Stimulated activated CD4-positive, alpha-beta T cell treated with anti-CD3 and anti-CD28 coated beads, Interleukin-12 subunit alpha, Interleukin-12 subunit beta, amount 100 ng/mL, for 24 hours (primary cell): ENCODE measurements at regions not wholly inside any gene's neighbourhood (a gene's known extent, or its start where the extent isn't known, plus 50 kb on each side); places are given as distances from the start of the nearest gene placed in this dataset.

Experiments used
- DNase-seq, 2 experiments: peaks; one replicate each; pipeline ENCODE4 v3.0.0-alpha.2; 2020; ENCODE audit warnings: low read depth in 2 of 2

- DNase-seq = no peak
Measured at GRCh38 chr13:26942184-26942583, 181.6 kb upstream of the GPR12 start.

GRCh38 chr13:26941345-26942174 is 181.0 kb upstream of the GPR12 start:
- no peak for DNase-seq

- DNase-seq = no peak
Measured at GRCh38 chr13:26934096-26934495, 173.5 kb upstream of the GPR12 start.

- no peak for DNase-seq
Measured at GRCh38 chr13:26932465-26932864, 171.9 kb upstream of the GPR12 start.

GRCh38 chr13:26929971-26930730 is 169.6 kb upstream of the GPR12 start:
- peak; percentile 38 to 75 for DNase-seq

DNA sequence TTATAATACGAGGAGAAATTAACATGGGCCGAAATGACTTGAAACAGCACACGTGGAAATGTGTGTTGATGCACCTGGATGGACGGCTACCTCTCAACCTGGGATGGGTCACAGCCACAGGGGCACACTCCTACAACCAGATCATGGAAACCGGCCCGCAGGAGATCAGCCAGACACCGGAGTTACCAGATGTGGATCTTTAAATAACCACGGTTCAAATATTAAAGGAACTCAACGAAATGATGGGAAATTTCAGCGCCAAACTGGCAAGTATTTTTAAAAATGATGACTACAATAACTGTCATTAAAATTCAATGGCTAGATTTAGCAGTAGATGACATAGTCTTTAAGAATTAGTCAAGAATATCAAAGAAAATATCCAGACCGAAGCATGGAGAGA is 166.9 kb upstream of the GPR12 start:
- no peak for DNase-seq

GRCh38 chr13:26926371-26926770 is 165.8 kb upstream of the GPR12 start:
- DNase-seq = no peak

GRCh38 chr13:26923824-26924605 is 163.4 kb upstream of the GPR12 start:
- DNase-seq = no peak

DNA sequence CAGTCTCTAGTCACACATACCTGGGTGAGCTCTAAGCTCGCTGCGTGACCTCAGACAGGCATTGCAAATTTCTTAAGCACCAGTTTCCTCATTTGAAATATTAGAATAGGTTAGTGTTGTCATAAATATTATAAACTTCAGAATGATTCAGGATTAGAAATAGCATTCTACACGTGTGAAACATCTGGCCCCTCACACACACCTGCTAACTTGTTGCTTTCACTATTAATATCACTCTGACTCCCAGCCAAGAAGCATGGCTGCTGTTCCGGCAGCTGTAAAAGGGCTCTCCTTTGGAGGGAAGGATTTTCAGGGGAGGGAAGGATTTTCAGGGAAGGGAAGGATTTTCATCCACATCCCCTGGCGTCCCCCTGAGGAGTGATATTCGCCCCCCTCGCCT is 161.3 kb upstream of the GPR12 start:
- no peak for DNase-seq

DNA sequence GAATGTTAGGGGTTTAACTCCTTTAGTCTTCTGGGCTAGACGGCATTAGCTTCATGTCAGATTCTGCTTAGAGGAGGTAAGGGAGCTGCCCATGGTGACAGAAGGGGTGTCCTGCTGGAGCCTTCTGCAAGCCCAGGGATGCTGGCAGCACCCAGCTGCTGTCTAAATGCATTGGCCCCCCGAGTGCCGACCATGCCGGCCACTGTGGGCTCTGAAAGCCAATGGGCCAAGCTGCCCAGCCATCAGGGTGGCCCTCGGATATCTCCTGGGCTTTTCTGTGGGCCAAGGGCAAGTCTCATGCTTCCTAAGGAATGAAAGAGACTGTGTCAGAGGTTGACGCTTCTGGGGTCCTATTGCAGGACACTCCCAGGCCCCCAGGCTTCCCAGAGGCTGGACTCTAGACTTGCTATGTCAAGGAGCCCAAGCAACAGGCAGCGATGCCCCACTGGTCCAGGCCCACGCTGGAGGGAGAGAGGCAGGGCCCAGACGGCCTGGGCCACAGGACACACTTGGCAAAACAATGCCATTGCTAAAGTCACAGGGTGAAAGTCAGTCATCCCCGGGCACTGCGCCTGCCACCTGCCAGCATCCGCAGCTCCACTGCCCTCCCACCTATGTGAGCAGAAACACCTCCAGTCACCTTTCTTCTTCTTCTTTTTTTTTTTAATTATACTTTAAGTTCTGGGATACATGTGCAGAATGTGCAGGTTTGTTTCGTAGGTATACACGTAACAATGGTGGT is 160.2 kb upstream of the GPR12 start:
- no peak for DNase-seq

- no peak for DNase-seq
Measured at GRCh38 chr13:26919732-26920131, 159.1 kb upstream of the GPR12 start.

DNA sequence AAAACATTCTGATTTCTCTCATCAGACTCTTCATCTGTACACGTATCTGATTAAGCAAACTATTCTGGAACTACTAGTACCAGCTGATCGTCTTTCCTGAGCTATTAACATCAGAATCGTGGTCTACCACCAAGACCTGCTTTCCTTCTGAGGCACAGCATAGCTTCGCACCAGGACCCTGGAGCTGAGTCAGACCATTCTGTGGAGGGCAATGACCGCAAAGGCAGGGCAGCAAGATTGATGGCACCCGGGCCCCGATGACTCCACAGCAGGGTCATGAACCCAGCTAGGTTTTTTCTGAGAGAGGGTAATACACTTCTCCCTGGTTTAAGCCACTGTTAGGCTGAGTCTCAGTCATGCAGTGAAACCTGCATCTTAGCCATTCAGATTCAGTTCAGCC is 158.7 kb upstream of the GPR12 start:
- no peak for DNase-seq

- no peak for DNase-seq
Measured at GRCh38 chr13:26914624-26915023, 154.0 kb upstream of the GPR12 start.

DNA sequence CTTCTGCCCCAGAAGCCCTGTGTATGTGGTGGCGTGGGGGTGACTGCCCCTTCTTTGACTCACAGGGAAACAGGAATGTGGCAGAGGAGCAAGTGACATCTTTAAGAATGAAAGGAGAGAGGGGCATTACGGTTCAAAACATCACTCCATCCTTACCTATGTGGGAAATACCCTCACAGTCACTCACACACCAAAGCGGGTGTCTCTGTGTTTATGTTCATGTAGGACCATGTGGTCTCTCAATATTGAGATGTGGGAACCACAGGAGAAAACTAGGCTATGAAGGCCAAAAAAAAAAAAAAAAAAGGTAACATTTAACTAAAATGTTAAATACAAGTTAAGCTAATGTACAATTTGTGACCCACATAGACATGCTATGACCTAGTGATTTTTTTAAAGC is 153.6 kb upstream of the GPR12 start:
- DNase-seq = no peak

DNA sequence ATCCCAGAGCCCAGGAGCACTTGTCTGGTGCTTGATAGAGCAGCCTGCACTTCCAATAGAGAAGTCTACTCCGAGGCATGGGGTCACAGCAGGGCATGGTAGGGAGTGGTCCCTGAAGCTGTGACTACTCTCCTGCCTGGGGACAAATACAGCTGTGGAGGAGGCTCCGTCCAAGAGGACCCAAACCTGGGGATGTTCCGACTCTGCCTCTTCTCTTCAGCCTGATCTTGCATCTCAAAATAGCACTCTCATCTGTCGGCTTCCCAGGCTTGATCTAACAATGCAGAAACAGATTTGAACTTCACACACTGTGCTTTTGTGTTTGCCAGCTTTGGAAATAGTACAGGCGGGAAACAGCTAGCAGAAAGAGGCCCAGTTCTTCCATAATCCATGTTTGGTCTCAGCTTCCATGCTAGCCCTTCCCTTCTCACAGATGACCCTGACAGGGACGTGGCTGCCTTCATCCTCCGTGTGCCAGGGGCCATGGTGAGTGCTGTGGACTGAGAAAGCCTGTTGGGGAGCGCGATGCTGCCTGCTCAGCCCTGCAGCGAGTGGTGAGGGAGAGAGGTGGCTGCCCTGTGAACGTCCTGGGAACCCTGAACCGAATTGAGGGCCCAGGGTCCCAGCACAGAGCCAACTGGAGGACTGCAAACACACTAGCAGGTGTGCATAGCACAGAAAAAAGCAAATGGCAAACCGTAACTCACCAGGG is 150.3 kb upstream of the GPR12 start:
- no peak for DNase-seq

GRCh38 chr13:26909477-26909876 is 148.9 kb upstream of the GPR12 start:
- no peak for DNase-seq

DNA sequence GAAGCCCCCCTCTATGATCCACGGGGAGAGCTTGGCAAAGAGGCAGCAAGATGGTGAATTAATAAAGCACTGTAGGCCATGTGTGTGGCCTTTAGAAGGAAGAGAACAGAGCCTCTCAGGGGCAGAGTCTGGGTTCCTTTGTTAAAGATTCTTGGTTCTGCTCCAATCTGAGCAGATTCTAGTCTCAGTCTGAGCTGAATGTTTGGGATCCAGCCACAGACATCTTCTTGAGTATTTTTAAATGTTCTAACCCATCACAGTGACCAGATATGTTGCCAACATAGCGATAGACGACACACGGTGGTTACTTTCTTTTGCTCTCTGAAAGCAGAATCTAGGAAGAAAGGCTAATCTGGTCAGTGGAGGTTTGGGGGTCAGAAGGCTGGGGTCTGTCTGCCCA is 147.5 kb upstream of the GPR12 start:
- DNase-seq = no peak

GRCh38 chr13:26899202-26899601 is 138.6 kb upstream of the GPR12 start:
- DNase-seq = no peak

DNA sequence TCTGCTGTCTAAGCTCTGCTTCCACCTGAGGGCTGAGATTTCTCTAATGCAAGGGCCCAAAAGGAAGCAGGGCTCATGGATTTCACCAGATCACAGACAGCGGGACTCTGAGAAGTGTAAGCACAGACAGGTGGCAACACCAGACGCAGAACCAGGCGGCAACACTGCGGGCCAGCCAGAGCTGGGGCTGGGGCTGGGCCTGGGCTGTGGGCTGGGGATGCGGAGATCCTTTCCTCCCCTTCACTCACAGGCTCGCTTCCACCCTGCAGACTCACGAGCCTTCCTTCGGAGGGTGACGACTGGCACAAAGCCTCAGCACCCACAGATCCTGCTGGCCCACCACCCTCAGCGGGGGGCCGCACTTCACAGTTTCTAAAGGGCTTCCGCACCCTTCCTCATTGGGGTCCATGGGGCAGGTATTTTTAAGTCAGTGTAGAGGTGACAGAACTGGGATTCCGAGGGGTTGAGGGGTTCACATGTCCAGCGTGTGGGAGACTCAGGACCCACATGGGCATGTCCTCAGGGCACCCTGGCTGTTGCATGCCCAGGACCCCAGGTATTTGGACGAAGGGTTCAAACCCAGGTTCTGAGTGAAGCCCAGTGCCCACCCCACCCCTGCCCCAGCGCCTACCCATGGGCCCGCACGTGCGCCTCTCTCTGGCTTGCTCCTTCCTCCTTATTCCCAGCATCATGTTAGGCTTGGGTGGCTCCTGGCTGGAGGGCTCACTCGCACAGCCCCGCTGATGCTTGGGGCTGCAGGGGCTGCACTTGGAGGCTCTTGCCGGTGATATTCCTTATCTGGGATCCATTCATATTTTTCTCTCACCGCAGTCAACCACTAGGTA is 137.3 kb upstream of the GPR12 start:
- no peak for DNase-seq

GRCh38 chr13:26896986-26897668 is 136.5 kb upstream of the GPR12 start:
- DNase-seq = no peak
